NOMO-1 treated with DMSO at 0.1 percent for 48 hours (cell line): ENCODE measurements at regions not wholly inside any gene's neighbourhood (a gene's known extent, or its start where the extent isn't known, plus 50 kb on each side); places are given as distances from the start of the nearest gene placed in this dataset.
"Not testable (repeated sequence)": the region's sequence is repeated elsewhere in the genome, so short reads cannot be mapped to it uniquely, and the experiment has no call there.

Source experiments
- DNase-seq: peaks from one replicate; lab custom pipeline; 2025; ENCODE audit not compliant: unreplicated experiment; lab: John Stamatoyannopoulos, UW

DNA sequence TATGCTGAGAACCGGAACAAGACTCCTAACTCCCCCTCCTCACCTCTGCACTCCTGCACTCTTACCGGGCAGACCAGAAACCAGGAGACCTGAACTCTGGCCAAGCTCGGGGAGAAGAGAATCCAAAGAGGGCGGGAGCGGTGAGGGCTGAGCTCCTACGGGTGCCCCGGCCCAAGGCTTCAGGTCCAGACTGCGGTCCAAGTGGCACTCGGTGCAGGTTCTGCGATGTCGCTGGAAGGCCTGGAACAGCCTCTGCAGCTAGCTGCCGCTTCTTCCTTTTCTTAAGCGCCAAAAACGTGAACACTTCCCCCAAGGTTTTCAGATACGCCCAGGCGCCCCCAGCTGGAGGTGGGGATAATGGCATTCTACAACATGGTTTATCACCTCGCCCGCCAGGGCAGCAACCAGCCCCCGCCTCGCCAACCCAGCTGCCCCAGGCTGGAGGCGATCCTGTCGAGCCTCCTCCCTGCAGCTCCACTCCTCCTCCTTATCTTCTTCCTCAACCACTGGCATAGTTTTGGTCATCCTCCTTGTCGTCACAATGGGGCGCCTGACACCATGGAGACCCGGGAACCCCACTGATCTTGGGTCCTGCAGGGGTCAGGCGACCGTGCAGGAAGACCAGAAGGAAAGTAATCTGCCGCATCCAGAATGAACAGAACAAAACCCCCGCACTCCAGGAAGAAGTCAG, 1735.9 kb downstream of the TP53TG3F start:
- DNase-seq: no peak

DNA sequence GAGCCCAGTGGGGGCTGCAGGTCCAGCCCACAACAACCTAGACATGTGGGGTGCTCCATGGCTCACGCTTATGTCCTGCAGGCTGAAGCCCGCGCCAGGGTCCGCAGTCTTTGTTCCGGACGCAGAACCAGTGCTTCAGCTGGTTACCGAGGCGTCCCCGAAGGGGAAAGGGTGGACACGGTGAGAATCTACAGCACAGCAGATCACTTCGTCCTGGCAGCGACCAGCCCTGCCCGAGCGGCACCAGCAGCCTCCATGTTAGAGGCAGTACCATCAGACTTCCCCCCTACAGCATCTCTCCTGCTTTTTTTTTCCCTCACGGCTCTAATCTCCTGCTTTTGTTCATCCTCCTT, 1736.4 kb downstream of the TP53TG3F start:
- no peak for DNase-seq

GRCh38 chr16:35196313-35196712, 1736.9 kb downstream of the TP53TG3F start:
- DNase-seq: no peak

GRCh38 chr16:35197656-35198055, 1738.2 kb downstream of the TP53TG3F start:
- no peak for DNase-seq

DNA sequence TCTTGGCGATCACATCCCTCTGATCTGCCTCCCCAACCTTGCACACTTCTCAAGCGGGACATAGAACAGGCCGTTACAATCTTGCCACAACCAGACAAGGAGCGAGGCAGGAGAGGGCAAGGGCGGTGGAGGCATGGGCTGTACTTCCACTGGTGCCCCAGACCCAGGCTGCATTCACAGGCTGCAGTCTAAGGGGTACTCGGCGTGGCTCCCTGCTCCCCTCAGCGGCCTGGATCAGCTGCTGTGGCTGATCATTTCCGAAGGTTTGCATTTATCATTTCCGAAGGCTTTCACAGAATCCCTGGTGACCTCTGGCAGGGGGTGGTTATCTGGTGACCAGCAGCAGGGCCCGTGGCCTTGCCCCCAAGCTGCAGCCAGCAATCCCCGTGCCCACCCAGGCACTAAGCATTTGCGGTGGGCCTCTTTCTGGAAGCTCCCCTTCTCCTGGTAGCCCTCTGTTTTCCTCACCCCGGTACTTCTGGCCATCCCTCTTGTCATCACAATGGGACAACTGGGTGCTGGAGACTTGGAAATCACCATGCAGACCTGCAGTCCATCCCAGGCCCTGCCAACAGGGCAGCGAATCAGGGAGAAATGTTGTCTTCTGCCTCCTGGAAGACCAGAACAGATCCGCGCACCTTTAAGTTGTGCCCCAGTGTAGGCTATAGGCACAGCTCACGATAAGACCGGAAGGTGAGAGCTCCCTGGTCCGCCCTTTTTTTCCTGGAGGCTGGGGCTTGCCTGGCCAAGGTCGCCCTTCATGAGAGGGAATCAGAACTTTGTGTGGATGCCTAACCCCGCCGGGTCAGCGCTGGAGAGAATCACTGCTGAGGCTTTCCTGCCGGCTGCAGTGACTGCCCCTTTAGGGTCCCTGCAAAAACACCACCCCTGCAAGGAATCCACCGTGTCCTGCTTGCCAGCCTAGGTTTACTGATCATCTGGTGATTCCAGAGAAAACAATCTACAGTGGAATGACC, 1739.1 kb downstream of the TP53TG3F start:
- DNase-seq: no peak

- no peak for DNase-seq
Measured at GRCh38 chr16:35200662-35201061, 1741.2 kb downstream of the TP53TG3F start.

DNA sequence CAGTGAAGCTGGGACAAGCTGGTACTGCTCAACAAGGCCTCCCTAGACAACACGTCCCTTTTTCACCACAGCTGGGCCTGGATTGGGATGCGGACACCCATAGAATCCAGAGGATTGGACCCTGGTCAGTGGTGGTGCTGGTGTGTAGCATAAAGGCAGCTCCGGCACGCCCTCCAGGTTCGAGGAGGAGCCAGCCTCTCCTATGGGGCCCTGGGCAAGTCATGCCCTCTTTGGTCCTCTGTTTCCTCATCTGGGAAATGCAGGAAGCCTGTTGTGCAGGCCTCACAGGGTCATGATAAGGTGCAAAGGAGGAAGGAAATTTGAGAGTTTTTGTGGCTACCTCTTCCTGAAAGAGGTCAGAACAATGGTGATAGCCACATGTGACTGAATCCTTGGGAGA, 1741.7 kb downstream of the TP53TG3F start:
- DNase-seq: no peak

DNA sequence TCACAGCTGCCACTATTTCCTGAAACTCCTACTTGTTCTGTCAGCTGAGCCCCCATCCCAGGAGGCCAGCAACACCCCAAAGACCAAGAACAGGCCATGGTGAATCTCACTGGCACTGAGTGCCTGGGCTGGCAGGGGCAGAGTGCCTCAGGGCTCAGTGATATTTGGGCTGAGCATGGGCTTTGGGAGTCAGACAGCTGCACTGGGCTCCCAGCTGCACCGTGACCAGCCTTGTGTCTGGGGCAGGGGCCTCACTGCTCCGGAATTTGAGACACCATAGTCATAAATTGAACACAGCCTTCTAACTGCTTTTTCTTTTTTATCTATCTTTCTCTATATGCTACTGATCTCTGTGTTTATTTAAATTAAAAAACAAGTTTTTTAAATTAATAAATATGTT, 1744.2 kb downstream of the TP53TG3F start:
- no peak for DNase-seq

DNA sequence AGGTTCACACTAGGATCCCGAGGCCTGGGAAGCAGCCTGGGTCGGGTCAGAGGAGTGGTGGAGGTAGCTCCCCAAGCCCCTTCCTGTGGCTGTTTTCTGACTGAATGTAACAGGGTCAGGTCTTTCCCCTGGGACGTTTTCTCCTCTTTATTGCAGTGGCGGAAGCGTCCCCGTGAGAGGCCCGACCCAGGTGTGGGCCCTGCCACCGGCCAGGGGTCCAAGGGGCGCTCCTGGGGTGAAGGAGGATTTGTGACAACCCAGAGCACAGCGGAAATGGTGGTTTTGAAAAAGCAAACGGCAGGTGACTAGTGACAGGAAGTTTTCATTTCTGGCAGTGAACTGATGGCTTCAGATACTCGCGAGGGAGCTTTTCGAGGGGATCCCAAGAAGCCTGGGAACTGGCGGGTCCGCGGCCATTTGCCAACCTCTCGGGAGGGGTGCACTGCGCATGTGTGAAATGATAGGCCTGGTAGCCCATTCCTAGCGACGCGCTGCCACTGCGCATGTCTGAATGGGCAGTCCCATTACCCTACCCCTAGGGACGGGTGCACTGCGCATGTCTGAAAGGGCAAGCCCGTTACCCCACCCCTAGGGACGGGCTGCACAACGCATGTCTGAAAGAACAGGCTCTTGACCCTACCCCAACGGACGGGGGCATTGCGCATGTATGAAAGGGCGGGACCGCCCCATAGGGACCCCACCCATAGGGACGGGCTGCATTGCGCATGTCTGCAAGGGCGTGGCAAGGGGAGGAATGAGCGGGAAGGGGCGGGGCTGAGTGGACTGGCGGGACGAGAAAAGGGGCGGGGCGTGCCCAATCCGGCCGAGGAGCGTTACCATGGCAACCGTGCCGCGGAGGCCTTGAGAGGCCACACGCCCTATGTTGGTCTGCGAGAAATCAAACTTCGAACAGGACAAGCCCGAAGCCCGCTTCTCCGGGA, 1747.9 kb downstream of the TP53TG3F start:
- DNase-seq: no peak

- no peak for DNase-seq
Measured at GRCh38 chr16:35208001-35208935, 1748.9 kb downstream of the TP53TG3F start.

- no peak for DNase-seq
Measured at GRCh38 chr16:35210681-35211433, 1751.4 kb downstream of the TP53TG3F start.

DNA sequence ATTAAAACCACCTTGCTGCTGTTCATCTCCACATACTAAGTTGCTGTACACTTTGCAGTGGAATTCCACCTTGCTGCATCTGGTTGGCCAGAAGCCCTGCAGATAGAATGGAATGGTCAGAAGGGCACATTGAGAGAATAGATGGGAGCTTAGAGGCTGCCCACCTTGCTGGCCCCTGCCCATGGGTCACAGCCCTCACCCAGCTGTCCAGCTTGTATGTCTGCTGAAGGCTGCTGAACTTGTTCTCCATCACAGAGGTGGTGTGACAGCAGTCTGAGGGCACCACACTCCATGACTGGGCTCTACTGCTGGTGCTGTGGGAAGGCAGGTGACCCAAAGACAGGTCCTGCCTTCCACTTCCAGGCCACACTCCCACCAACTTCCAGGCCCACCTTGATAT, 1755.4 kb downstream of the TP53TG3F start:
- DNase-seq: no peak

- no peak for DNase-seq
Measured at GRCh38 chr16:35215287-35215686, 1755.9 kb downstream of the TP53TG3F start.

GRCh38 chr16:35216261-35216660, 1756.8 kb downstream of the TP53TG3F start:
- not testable (repeated sequence) for DNase-seq

- DNase-seq: no peak
Measured at GRCh38 chr16:35221482-35222185, 1762.2 kb downstream of the TP53TG3F start.

- no peak for DNase-seq
Measured at GRCh38 chr16:35234679-35235078, 1775.3 kb downstream of the TP53TG3F start.

GRCh38 chr16:35239561-35239960, 1780.1 kb downstream of the TP53TG3F start:
- no peak for DNase-seq

GRCh38 chr16:35249051-35249450, 1789.6 kb downstream of the TP53TG3F start:
- no peak for DNase-seq
